ENCODE measurements at regions not wholly inside any gene's neighbourhood (a gene's known extent, or its start where the extent isn't known, plus 50 kb on each side); places are given as distances from the start of the nearest gene placed in this dataset.

DNA sequence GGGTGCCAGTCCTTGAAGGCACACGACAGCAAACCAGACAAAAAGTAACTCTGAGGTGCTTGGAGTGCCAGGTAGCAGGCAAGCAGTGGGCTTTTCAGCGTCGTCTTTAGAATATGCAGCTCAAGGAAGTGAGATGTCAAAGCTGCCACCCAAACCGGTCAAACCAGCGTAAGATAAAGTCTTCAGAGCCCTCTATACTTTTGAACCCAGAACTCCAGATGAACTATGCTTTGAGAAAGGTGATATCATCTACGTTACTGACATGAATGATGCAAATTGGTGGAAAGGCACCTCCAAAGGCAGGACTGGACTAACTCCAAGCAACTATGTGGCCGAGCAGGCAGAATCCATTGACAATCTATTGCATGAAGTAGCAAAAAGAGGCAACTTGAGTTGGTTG lies 95.9 kb downstream of the TBX3 start:
- Histone ChIP-seq H3K9me1 (replicated peaks; ENCODE audit: control insufficient read depth, extremely low read depth, insufficient read depth, low read length) (no peaks in the 10 kb centered on the region), H3K4me2 (ENCODE audit: insufficient read depth, low read length) (no peak overlapping the region), H3K4me3 (replicated peaks in 1 of 3; ENCODE audit: insufficient read depth in 1 of 3, low read depth in 1 of 3, low read length in 3 of 3) (no peak overlapping the region), H3K9me3 (replicated peaks; ENCODE audit: control insufficient read depth, insufficient read depth, low read length) (no peaks in the 10 kb centered on the region), H3K36me3 (ENCODE audit: control insufficient read depth in 2 of 2, extremely low read depth in 1 of 2, insufficient read depth in 2 of 2, low read length in 2 of 2) (no peaks in the 10 kb centered on the region), H3K9ac (replicated peaks; ENCODE audit: extremely low read depth, insufficient read depth, low read length) (no peak overlapping the region), H4K20me1 (replicated peaks; ENCODE audit: control insufficient read depth, extremely low read depth, insufficient read depth, low read length) (no peaks in the 10 kb centered on the region), H3K27me3 (ENCODE audit: control insufficient read depth in 2 of 2, insufficient read depth in 2 of 2, low read length in 2 of 2) (no peaks in the 10 kb centered on the region), H3K27ac (ENCODE audit: insufficient read depth, low read depth, low read length) (no peak overlapping the region), H2AFZ (ENCODE audit: low read depth, low read length) (no peak overlapping the region), H3K79me2 (ENCODE audit: control insufficient read depth, insufficient read depth, low read length) (no peaks in the 10 kb centered on the region), H3K4me1 (ENCODE audit: control insufficient read depth, extremely low read depth, insufficient read depth, low read length) (no peaks in the 10 kb centered on the region)
- POLR2A ChIA-PET, result no interaction called here
- intact Hi-C loops (cut with micrococcal nuclease), result no loop called here
- CTCF ChIA-PET, result no interaction called here
- no peak for FAIRE-seq
- TF ChIP-seq JUN (IDR thresholded peaks at IDR 0.05; ENCODE audit: borderline replicate concordance, insufficient read depth, insufficient read length, low read depth), result no peak
- TF ChIP-seq, protein P1, sequence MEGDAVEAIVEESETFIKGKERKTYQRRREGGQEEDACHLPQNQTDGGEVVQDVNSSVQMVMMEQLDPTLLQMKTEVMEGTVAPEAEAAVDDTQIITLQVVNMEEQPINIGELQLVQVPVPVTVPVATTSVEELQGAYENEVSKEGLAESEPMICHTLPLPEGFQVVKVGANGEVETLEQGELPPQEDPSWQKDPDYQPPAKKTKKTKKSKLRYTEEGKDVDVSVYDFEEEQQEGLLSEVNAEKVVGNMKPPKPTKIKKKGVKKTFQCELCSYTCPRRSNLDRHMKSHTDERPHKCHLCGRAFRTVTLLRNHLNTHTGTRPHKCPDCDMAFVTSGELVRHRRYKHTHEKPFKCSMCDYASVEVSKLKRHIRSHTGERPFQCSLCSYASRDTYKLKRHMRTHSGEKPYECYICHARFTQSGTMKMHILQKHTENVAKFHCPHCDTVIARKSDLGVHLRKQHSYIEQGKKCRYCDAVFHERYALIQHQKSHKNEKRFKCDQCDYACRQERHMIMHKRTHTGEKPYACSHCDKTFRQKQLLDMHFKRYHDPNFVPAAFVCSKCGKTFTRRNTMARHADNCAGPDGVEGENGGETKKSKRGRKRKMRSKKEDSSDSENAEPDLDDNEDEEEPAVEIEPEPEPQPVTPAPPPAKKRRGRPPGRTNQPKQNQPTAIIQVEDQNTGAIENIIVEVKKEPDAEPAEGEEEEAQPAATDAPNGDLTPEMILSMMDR (IDR thresholded peaks at IDR 0.05; ENCODE audit: extremely low read depth in 1 of 2, insufficient read depth in 1 of 2, low read depth in 1 of 2, low read length in 2 of 2), result no peak
- TF ChIP-seq, protein P2, sequence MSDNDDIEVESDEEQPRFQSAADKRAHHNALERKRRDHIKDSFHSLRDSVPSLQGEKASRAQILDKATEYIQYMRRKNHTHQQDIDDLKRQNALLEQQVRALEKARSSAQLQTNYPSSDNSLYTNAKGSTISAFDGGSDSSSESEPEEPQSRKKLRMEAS (IDR thresholded peaks at IDR 0.05; ENCODE audit: insufficient read depth, insufficient read length), result no peak
- no peak for TF ChIP-seq EZH2 (IDR thresholded peaks at IDR 0.05; ENCODE audit: borderline replicate concordance, low read depth, low read length, severe bottlenecking)
- no peak for TF ChIP-seq FOS (IDR thresholded peaks at IDR 0.05; ENCODE audit: borderline replicate concordance, insufficient read depth, low read length)
- TF ChIP-seq POLR2AphosphoS5 (IDR thresholded peaks at IDR 0.05; ENCODE audit: insufficient read depth, low read depth, low read length), result no peak
- TF ChIP-seq GATA2 (IDR thresholded peaks at IDR 0.05; ENCODE audit: insufficient read depth, insufficient read length, low read depth, low read length), result no peak
- no peak for TF ChIP-seq POLR2A (IDR thresholded peaks at IDR 0.05; ENCODE audit: low read depth, low read length)
- TF ChIP-seq MYC (IDR thresholded peaks at IDR 0.05; ENCODE audit: low read depth, low read length), result no peak
- dilution Hi-C loops (cut with MboI; ENCODE audit: extremely low pct_ligation_motif_present, low sequenced_read_pairs), result no loop called here
- no peak for DNase-seq (ENCODE audit: low read depth, low spot score)
- no TSS peak for BruUV-seq (replicated peaks)
